Endothelial cell of umbilical vein (primary cell): ENCODE measurements at regions not wholly inside any gene's neighbourhood (a gene's known extent, or its start where the extent isn't known, plus 50 kb on each side); places are given as distances from the start of the nearest gene placed in this dataset.

Experiments used
- BruUV-seq: library from RNA; stranded (reverse); fragments of 400-500 nt; replicated peaks from 2 replicates; lab custom pipeline; 2021; lab: Mats Ljungman, UMichigan
- CTCF ChIA-PET: fragments of 300-600, 350-600 bp; sonication (Branson Sonifier 250); formaldehyde crosslinking; loops from one replicate; lab custom pipeline; 2021; ENCODE audit warnings: antibody characterized with exemption, inconsistent platforms; lab: Charles Lee
- POLR2A ChIA-PET: fragments of 300-600, 350-600 bp; sonication (Branson Sonifier 250); formaldehyde crosslinking; loops from one replicate; lab custom pipeline; 2021; ENCODE audit warnings: antibody characterized with exemption, inconsistent platforms; lab: Charles Lee
- DNase-seq: peaks from one replicate; pipeline ENCODE4 v3.0.0-alpha.2; 2011; ENCODE audit warnings: low read depth, low spot score
- FAIRE-seq: peaks from 2 replicates; lab custom pipeline; 2011; peaks lifted over from hg19 to GRCh38; lab: Jason Lieb, UNC
- H2AFZ ChIP-seq: 2 replicates; pipeline ENCODE4 v1.6.0; 2012; ENCODE audit warnings: low read depth, low read length, control low read depth, inconsistent platforms
- H3K27ac ChIP-seq: 2 replicates; pipeline ENCODE4 v1.5.1; 2011; ENCODE audit warnings: low read depth, mild to moderate bottlenecking, control low read depth, low read length, moderate library complexity; ENCODE audit not compliant: insufficient read depth
- H3K27me3 ChIP-seq, 2 experiments: 2 replicates each; pipeline versions ENCODE4 v1.6.0 to v1.6.1; 2011; ENCODE audit warnings: low read length in 2 of 2, mixed read lengths in 1 of 2; ENCODE audit not compliant: control insufficient read depth in 2 of 2, insufficient read depth in 2 of 2
- H3K36me3 ChIP-seq, 2 experiments: 2 replicates in 1 of 2; 3 replicates in 1 of 2; pipeline ENCODE4 v1.5.1; 2011; ENCODE audit warnings: low read length in 2 of 2, mild to moderate bottlenecking in 1 of 2, moderate library complexity in 1 of 2; ENCODE audit not compliant: control insufficient read depth in 2 of 2, insufficient read depth in 2 of 2; ENCODE audit errors: extremely low read depth in 1 of 2
- H3K4me1 ChIP-seq: 3 replicates; pipeline ENCODE4 v1.5.1; 2011; ENCODE audit warnings: mild to moderate bottlenecking, low read length; ENCODE audit not compliant: control insufficient read depth, insufficient read depth; ENCODE audit errors: extremely low read depth
- H3K4me2 ChIP-seq: 2 replicates; pipeline ENCODE4 v1.6.1; 2011; ENCODE audit warnings: low read length, control low read depth, mixed read lengths; ENCODE audit not compliant: insufficient read depth
- H3K4me3 ChIP-seq, 3 experiments: fragments of 200-600 bp in 1 of 3; sonication (generic), shearing (Covaris generic) in 1 of 3; replicated peaks in 1 of 3; 2 replicates each; pipeline ENCODE4 v1.5.1; 2011 to 2016; ENCODE audit warnings: control low read depth in 3 of 3, low read length in 3 of 3, mild to moderate bottlenecking in 2 of 3, inconsistent platforms in 1 of 3, low read depth in 1 of 3, moderate library complexity in 1 of 3; ENCODE audit not compliant: insufficient read depth in 1 of 3
- H3K79me2 ChIP-seq: 2 replicates; pipeline ENCODE4 v1.6.0; 2012; ENCODE audit warnings: low read length, inconsistent platforms; ENCODE audit not compliant: control insufficient read depth, insufficient read depth
- H3K9ac ChIP-seq: replicated peaks from 2 replicates; pipeline ENCODE3; 2011; ENCODE audit warnings: low read length, control low read depth; ENCODE audit not compliant: insufficient read depth; ENCODE audit errors: extremely low read depth
- H3K9me1 ChIP-seq: replicated peaks from 3 replicates; pipeline ENCODE4 v1.6.0; 2011; ENCODE audit warnings: mild to moderate bottlenecking, low read length; ENCODE audit not compliant: control insufficient read depth, insufficient read depth; ENCODE audit errors: extremely low read depth
- H3K9me3 ChIP-seq: replicated peaks from 2 replicates; pipeline ENCODE4 v1.5.1; 2012; ENCODE audit warnings: low read length, inconsistent platforms; ENCODE audit not compliant: control insufficient read depth, insufficient read depth
- H4K20me1 ChIP-seq: replicated peaks from 2 replicates; pipeline ENCODE3; 2011; ENCODE audit warnings: mild to moderate bottlenecking, low read length; ENCODE audit not compliant: control insufficient read depth, insufficient read depth; ENCODE audit errors: extremely low read depth
- CTCF ChIP-seq, 2 donors: IDR thresholded peaks; 1 replicate in 1 of 2; 2 replicates in 1 of 2; pipeline ENCODE4 v1.5.1; 2011; ENCODE audit warnings: low read length in 2 of 2, mild to moderate bottlenecking in 2 of 2, moderate library complexity in 2 of 2, control low read depth in 1 of 2, inconsistent platforms in 1 of 2, low read depth in 1 of 2; ENCODE audit not compliant: insufficient read depth in 1 of 2; ENCODE audit errors: extremely low read depth in 1 of 2
- EZH2 ChIP-seq: IDR thresholded peaks from 2 replicates; pipeline ENCODE4 v1.6.1; 2012; ENCODE audit warnings: borderline replicate concordance, low read depth, mild to moderate bottlenecking, moderate library complexity, low read length, inconsistent platforms; ENCODE audit not compliant: severe bottlenecking
- FOS ChIP-seq: IDR thresholded peaks from 2 replicates; pipeline ENCODE4 v1.6.1; 2011; ENCODE audit warnings: mild to moderate bottlenecking, low read length, moderate library complexity, borderline replicate concordance; ENCODE audit not compliant: insufficient read depth
- GATA2 ChIP-seq: IDR thresholded peaks from 2 replicates; pipeline ENCODE4 v1.7.0; 2011; ENCODE audit warnings: low read depth, mild to moderate bottlenecking, moderate library complexity, mixed read lengths, low read length; ENCODE audit not compliant: insufficient read length, insufficient read depth
- MAX ChIP-seq: IDR thresholded peaks from 2 replicates; pipeline ENCODE4 v1.6.1; 2011; ENCODE audit not compliant: insufficient read depth, insufficient read length
- MYC ChIP-seq: IDR thresholded peaks from one replicate; pipeline ENCODE4 v1.6.1; 2011; ENCODE audit warnings: mild to moderate bottlenecking, low read depth, low read length
- POLR2A ChIP-seq: IDR thresholded peaks from 2 replicates; pipeline ENCODE4 v1.6.1; 2012; ENCODE audit warnings: low read depth, mild to moderate bottlenecking, control low read depth, low read length
- dilution Hi-C: fragments of 300-500 bp; cut with MboI; formaldehyde crosslinking; loops from one replicate; pipeline ENCODE4 v1.15.0; 2019; ENCODE audit warnings: low sequenced_read_pairs; ENCODE audit not compliant: extremely low pct_ligation_motif_present
- intact Hi-C: fragments of 100-400 bp; cut with micrococcal nuclease; formaldehyde crosslinking; loops from one replicate; pipeline ENCODE4 v1.10.0; 2022

- intact Hi-C loops (no loop called here), dilution Hi-C loops (no loop called here)
- Histone ChIP-seq H3K79me2 (no peaks in the 10 kb centered on the region), H3K27me3 (no peaks in the 10 kb centered on the region), H3K9me3 (no peaks in the 10 kb centered on the region), H3K4me3 (no peak overlapping the region), H2AFZ (no peak overlapping the region), H3K9me1 (no peaks in the 10 kb centered on the region), H3K27ac (no peak overlapping the region), H4K20me1 (no peaks in the 10 kb centered on the region), H3K36me3 (no peaks in the 10 kb centered on the region), H3K9ac (no peak overlapping the region), H3K4me1 (no peaks in the 10 kb centered on the region), H3K4me2 (no peak overlapping the region)
- CTCF ChIA-PET = no interaction called here
- no TSS peak for BruUV-seq
- TF ChIP-seq MYC = no peak
- no peak for TF ChIP-seq POLR2A
- TF ChIP-seq MAX = no peak
- TF ChIP-seq GATA2 = no peak
- no peak for TF ChIP-seq FOS
- no peak for TF ChIP-seq CTCF (IDR thresholded peaks at IDR 0.05; ENCODE audit: extremely low read depth in 1 of 2, insufficient read depth in 1 of 2, low read depth in 1 of 2, low read length in 2 of 2)
- no peak for TF ChIP-seq EZH2
- no peak for FAIRE-seq
- POLR2A ChIA-PET = no interaction called here
- DNase-seq = no peak
Measured at GRCh38 chr4:137213372-137214173, 318.7 kb downstream of the PCDH18 start.
